DND-41 (cell line): ENCODE measurements at regions not wholly inside any gene's neighbourhood (a gene's known extent, or its start where the extent isn't known, plus 50 kb on each side); places are given as distances from the start of the nearest gene placed in this dataset.
"Not testable (repeated sequence)": the region's sequence is repeated elsewhere in the genome, so short reads cannot be mapped to it uniquely, and the experiment has no call there.

Experiments used
- ATAC-seq: fragments of 200-7000 bp; cut with Tn5 transposase; 3 replicates; pipeline ENCODE4 v1.9.1; 2021; ENCODE audit warnings: low read depth; ENCODE audit not compliant: insufficient read depth
- DNase-seq: peaks from one replicate; pipeline ENCODE4 v3.0.0-alpha.2; 2020
- H2AFZ ChIP-seq: 2 replicates; pipeline ENCODE4 v1.6.0; 2012; ENCODE audit warnings: low read depth, low read length
- H3K27ac ChIP-seq: 2 replicates; pipeline ENCODE4 v1.5.1; 2012; ENCODE audit warnings: low read length, inconsistent platforms
- H3K27me3 ChIP-seq: fragments of 200-600 bp; sonication (generic); 2 replicates; pipeline ENCODE4 v1.6.0; 2012; ENCODE audit warnings: low read length, mild to moderate bottlenecking, inconsistent platforms; ENCODE audit not compliant: insufficient read depth, poor library complexity
- H3K36me3 ChIP-seq: 2 replicates; pipeline ENCODE4 v1.5.1; 2012; ENCODE audit warnings: low read length, inconsistent platforms; ENCODE audit not compliant: insufficient read depth
- H3K4me1 ChIP-seq: 2 replicates; pipeline ENCODE4 v1.5.1; 2012; ENCODE audit warnings: mild to moderate bottlenecking, low read length; ENCODE audit not compliant: insufficient read depth
- H3K4me2 ChIP-seq: 2 replicates; pipeline ENCODE4 v1.6.0; 2012; ENCODE audit warnings: mild to moderate bottlenecking, moderate library complexity, low read length, inconsistent platforms; ENCODE audit not compliant: insufficient read depth
- H3K4me3 ChIP-seq, 2 experiments: fragments of 200-600 bp in 1 of 2; shearing (Covaris generic) in 1 of 2; 2 replicates each; pipeline ENCODE4 v1.5.1; 2012 to 2016; ENCODE audit warnings: inconsistent platforms in 2 of 2, low read length in 2 of 2, mild to moderate bottlenecking in 2 of 2, low read depth in 1 of 2, moderate library complexity in 1 of 2
- H3K79me2 ChIP-seq: 2 replicates; pipeline ENCODE4 v1.6.0; 2012; ENCODE audit warnings: low read length, inconsistent platforms; ENCODE audit not compliant: insufficient read depth
- H3K9ac ChIP-seq: 2 replicates; pipeline ENCODE4 v1.6.0; 2012; ENCODE audit warnings: low read depth, mild to moderate bottlenecking, inconsistent platforms, low read length, moderate library complexity
- H3K9me3 ChIP-seq: 2 replicates; pipeline ENCODE4 v1.5.1; 2012; ENCODE audit warnings: low read length, moderate library complexity, mild to moderate bottlenecking, inconsistent platforms; ENCODE audit not compliant: insufficient read depth, severe bottlenecking
- H4K20me1 ChIP-seq: 2 replicates; pipeline ENCODE4 v1.6.0; 2012; ENCODE audit warnings: low read length; ENCODE audit not compliant: insufficient read depth
- CTCF ChIP-seq: IDR thresholded peaks from 2 replicates; pipeline ENCODE4 v1.5.1; 2012; ENCODE audit warnings: borderline replicate concordance, low read length, moderate library complexity, mild to moderate bottlenecking; ENCODE audit not compliant: poor library complexity, severe bottlenecking; ENCODE audit errors: extremely low read depth
- EZH2 ChIP-seq: IDR thresholded peaks from 3 replicates; pipeline ENCODE4 v1.6.1; 2012; ENCODE audit warnings: borderline replicate concordance, low read depth, mild to moderate bottlenecking, moderate library complexity, low read length, inconsistent platforms; ENCODE audit not compliant: severe bottlenecking

- H3K79me2 ChIP-seq, H3K9ac ChIP-seq, H3K27ac ChIP-seq, H2AFZ ChIP-seq, DNase-seq, H4K20me1 ChIP-seq, H3K9me3 ChIP-seq, H3K27me3 ChIP-seq, H3K4me2 ChIP-seq, H3K4me1 ChIP-seq, H3K36me3 ChIP-seq, H3K4me3 ChIP-seq, ATAC-seq: not testable (repeated sequence)
These were observed 104.7 kb upstream of the EPB41L4A start for GRCh38 chr5:112523674-112524263.

- Histone ChIP-seq H3K4me2 (no peak overlapping the region), H4K20me1 (no peaks in the 10 kb centered on the region), H3K27ac (no peak overlapping the region), H3K79me2 (no peaks in the 10 kb centered on the region), H3K4me1 (no peaks in the 10 kb centered on the region), H3K9me3 (no peaks in the 10 kb centered on the region), H3K27me3 (no peaks in the 10 kb centered on the region), H3K9ac (no peak overlapping the region), H3K36me3 (no peaks in the 10 kb centered on the region), H2AFZ (no peak overlapping the region), H3K4me3 (no peak overlapping the region)
- TF ChIP-seq CTCF (no peak), EZH2 (no peak)
- ATAC-seq (no peak), DNase-seq (no peak)
These were observed 106.1 kb upstream of the EPB41L4A start for GRCh38 chr5:112525217-112525616.

- H3K27me3 ChIP-seq = no peaks in the 10 kb centered on the region
- no peak for TF ChIP-seq EZH2
- TF ChIP-seq CTCF = no peak
- DNase-seq = no peak
- no peaks in the 10 kb centered on the region for H3K36me3 ChIP-seq
- H4K20me1 ChIP-seq = no peaks in the 10 kb centered on the region
- ATAC-seq = no peak
- H2AFZ ChIP-seq = no peak overlapping the region
- no peaks in the 10 kb centered on the region for H3K9me3 ChIP-seq
- H3K27ac ChIP-seq = no peak overlapping the region
- H3K9ac ChIP-seq = no peak overlapping the region
- H3K79me2 ChIP-seq = no peaks in the 10 kb centered on the region
- no peak overlapping the region for H3K4me3 ChIP-seq
- H3K4me1 ChIP-seq = no peaks in the 10 kb centered on the region
- no peak overlapping the region for H3K4me2 ChIP-seq
These were observed 109.9 kb upstream of the EPB41L4A start for GRCh38 chr5:112528928-112529327.

- Histone ChIP-seq H3K27me3 (no peaks in the 10 kb centered on the region), H3K9me3 (no peaks in the 10 kb centered on the region), H3K4me1 (no peaks in the 10 kb centered on the region), H4K20me1 (no peaks in the 10 kb centered on the region), H3K4me2 (no peak overlapping the region), H3K79me2 (no peaks in the 10 kb centered on the region), H3K4me3 (no peak overlapping the region), H2AFZ (no peak overlapping the region), H3K9ac (no peak overlapping the region), H3K36me3 (no peaks in the 10 kb centered on the region), H3K27ac (no peak overlapping the region)
- TF ChIP-seq EZH2 = no peak
- peak; percentile 41 for TF ChIP-seq CTCF
- no peak for DNase-seq
- no peak for ATAC-seq
These were observed 110.4 kb upstream of the EPB41L4A start for GRCh38 chr5:112529525-112529924.
